ENCODE measurements at regions not wholly inside any gene's neighbourhood (a gene's known extent, or its start where the extent isn't known, plus 50 kb on each side); places are given as distances from the start of the nearest gene placed in this dataset.

DNA sequence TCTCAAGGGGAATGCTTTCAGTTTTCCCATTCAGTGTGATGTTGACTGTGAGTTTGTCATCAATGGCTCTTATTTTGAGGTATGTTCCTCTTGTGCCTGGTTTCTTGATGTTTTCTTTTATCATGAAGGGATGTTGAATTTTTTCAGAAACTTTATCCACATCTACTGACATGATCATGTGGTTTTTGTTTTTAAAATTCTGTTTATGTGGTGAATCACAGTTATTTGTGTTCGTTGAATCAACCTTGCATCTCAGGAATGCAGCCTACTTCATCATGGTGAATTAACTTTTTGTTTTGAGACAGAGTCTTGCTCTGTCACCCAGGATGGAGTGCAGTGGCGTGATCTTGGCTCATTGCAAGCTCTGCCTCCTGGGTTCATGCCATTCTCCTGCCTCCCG lies 263.1 kb upstream of the KLF3 start:
- ATAC-seq (no peak), DNase-seq (no peak)
- 93 to 94% methylated on average over 3 of the region's 3 CpGs for WGBS, 2 donors
- no peaks in the 10 kb centered on the region for H3K27me3 ChIP-seq
- intact Hi-C loops (cut with DNase I), result no loop called here
- H3K4me3 ChIP-seq, result no peak overlapping the region
- peaks cover 0 to 14% (median 0%) of the 10 kb centered on the region in 9 donors for H3K4me1 ChIP-seq
- peaks cover 0 to 9% (median 0%) of the 10 kb centered on the region in 11 donors for H3K9me3 ChIP-seq
- no peak for TF ChIP-seq CTCF (IDR thresholded peaks at IDR 0.05)
- no peaks in the 10 kb centered on the region for H3K36me3 ChIP-seq
- H3K27ac ChIP-seq, result no peak overlapping the region

GRCh38 chr4:38406243-38406642 lies 257.8 kb upstream of the KLF3 start:
- Histone ChIP-seq H3K4me3 (no peak overlapping the region), H3K27ac (no peak overlapping the region), H3K27me3 (no peaks in the 10 kb centered on the region), H3K4me1 (peaks cover 0 to 6% (median 0%) of the 10 kb centered on the region in 9 donors), H3K36me3 (no peaks in the 10 kb centered on the region), H3K9me3 (no peaks in the 10 kb centered on the region)
- no peak for TF ChIP-seq CTCF (IDR thresholded peaks at IDR 0.05)
- WGBS, 2 donors, result 96 to 99% methylated on average over 3 of the region's 3 CpGs
- ATAC-seq (no peak), DNase-seq (no peak)
- intact Hi-C loops (cut with DNase I), result no loop called here

DNA sequence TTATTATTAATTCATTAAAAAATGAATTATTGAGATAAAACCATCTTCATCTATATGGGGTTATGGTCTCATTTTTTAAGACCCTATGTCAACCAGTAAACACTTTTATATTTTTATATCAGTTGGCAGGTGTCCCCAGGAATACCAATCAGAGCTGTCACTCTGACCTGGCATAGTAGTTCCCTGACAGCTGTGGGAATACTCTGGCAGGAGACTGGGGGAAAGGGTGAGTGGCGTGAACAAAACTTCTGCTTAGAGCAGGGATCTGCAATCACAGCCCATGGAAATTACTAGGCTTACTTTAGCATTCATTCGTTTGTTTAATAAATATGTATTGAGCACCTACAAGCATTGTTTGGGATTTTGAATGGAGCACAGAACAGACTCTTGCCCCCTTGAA lies 254.1 kb upstream of the KLF3 start:
- H3K4me3 ChIP-seq, result no peak overlapping the region
- no peaks in the 10 kb centered on the region for H3K27me3 ChIP-seq
- intact Hi-C loops (cut with DNase I), result no loop called here
- H3K27ac ChIP-seq, result no peak overlapping the region
- no peaks in the 10 kb centered on the region for H3K36me3 ChIP-seq
- no peak for TF ChIP-seq CTCF (IDR thresholded peaks at IDR 0.05)
- WGBS, 2 donors, result 81 to 89% methylated on average over 2 of the region's 2 CpGs
- peaks cover 0 to 18% (median 0%) of the 10 kb centered on the region in 9 donors for H3K4me1 ChIP-seq
- H3K9me3 ChIP-seq, result no peaks in the 10 kb centered on the region
- peak in 1 of 8 donors; percentile 55 for ATAC-seq
- no peak for DNase-seq

GRCh38 chr4:38411092-38411491 lies 252.9 kb upstream of the KLF3 start:
- Histone ChIP-seq H3K4me1 (peaks cover 0 to 18% (median 0%) of the 10 kb centered on the region in 9 donors), H3K9me3 (no peaks in the 10 kb centered on the region), H3K27ac (no peak overlapping the region), H3K36me3 (no peaks in the 10 kb centered on the region), H3K4me3 (no peak overlapping the region), H3K27me3 (no peaks in the 10 kb centered on the region)
- no peak for TF ChIP-seq CTCF (IDR thresholded peaks at IDR 0.05)
- intact Hi-C loops (cut with DNase I), result no loop called here
- DNase-seq (no peak), ATAC-seq (no peak)
- 74 to 86% methylated on average over 4 of the region's 4 CpGs for WGBS, 2 donors

Data from heart right ventricle (tissue), 16 donors.